ENCODE measurements at regions not wholly inside any gene's neighbourhood (a gene's known extent, or its start where the extent isn't known, plus 50 kb on each side); places are given as distances from the start of the nearest gene placed in this dataset.
"Not testable (repeated sequence)": the region's sequence is repeated elsewhere in the genome, so short reads cannot be mapped to it uniquely, and the experiment has no call there.

- 92 to 96% (median 96%) methylated on average over 6 of the region's 6 CpGs for WGBS, 3 donors
- H3K4me3 ChIP-seq: no peak overlapping the region
- no peak for DNase-seq
- intact Hi-C loops (cut with DNase I): no loop called here
- H3K9me3 ChIP-seq: no peaks in the 10 kb centered on the region
- H3K27ac ChIP-seq: no peak overlapping the region
- no peak for TF ChIP-seq CTCF (IDR thresholded peaks at IDR 0.05)
- no peak for TF ChIP-seq POLR2A (IDR thresholded peaks at IDR 0.05)
- TF ChIP-seq EP300 (IDR thresholded peaks at IDR 0.05): no peak
- H3K36me3 ChIP-seq: no peaks in the 10 kb centered on the region
- no peaks in the 10 kb centered on the region for H3K4me1 ChIP-seq (ENCODE audit: insufficient read depth)
- no peaks in the 10 kb centered on the region for H3K27me3 ChIP-seq
Observed at GRCh38 chr12:104906695-104907094, 51.4 kb downstream of the SLC41A2 start.

GRCh38 chr12:104905446-104905845, 52.6 kb downstream of the SLC41A2 start:
- H3K9me3 ChIP-seq; H3K4me1 ChIP-seq (ENCODE audit: insufficient read depth); H3K36me3 ChIP-seq; H3K27me3 ChIP-seq; intact Hi-C loops (cut with DNase I); DNase-seq; H3K4me3 ChIP-seq; H3K27ac ChIP-seq: not testable (repeated sequence)
- WGBS, 3 donors: 97 to 98% (median 98%) methylated on average over 22 to 24 of the region's 24 CpGs

GRCh38 chr12:104903648-104904423, 54.3 kb downstream of the SLC41A2 start:
- Histone ChIP-seq H3K4me3 (no peak overlapping the region), H3K27ac (no peak overlapping the region), H3K9me3 (no peaks in the 10 kb centered on the region), H3K36me3 (no peaks in the 10 kb centered on the region), H3K4me1 (ENCODE audit: insufficient read depth) (no peaks in the 10 kb centered on the region), H3K27me3 (no peaks in the 10 kb centered on the region)
- TF ChIP-seq POLR2A (IDR thresholded peaks at IDR 0.05): no peak
- TF ChIP-seq CTCF (IDR thresholded peaks at IDR 0.05): no peak
- TF ChIP-seq EP300 (IDR thresholded peaks at IDR 0.05): no peak
- WGBS, 3 donors: 14 to 32% (median 20%) methylated on average over 5 of the region's 5 CpGs
- no peak for DNase-seq
- intact Hi-C loops (cut with DNase I): no loop called here

- TF ChIP-seq POLR2A (IDR thresholded peaks at IDR 0.05): no peak
- TF ChIP-seq CTCF (IDR thresholded peaks at IDR 0.05): no peak
- no peak for TF ChIP-seq EP300 (IDR thresholded peaks at IDR 0.05)
- no peak for DNase-seq
Observed at GRCh38 chr12:104902125-104902524, 56.0 kb downstream of the SLC41A2 start.

GRCh38 chr12:104896710-104897109, 61.4 kb downstream of the SLC41A2 start:
- no peaks in the 10 kb centered on the region for H3K9me3 ChIP-seq
- H3K4me3 ChIP-seq: no peak overlapping the region
- no peak overlapping the region for H3K27ac ChIP-seq
- no peaks in the 10 kb centered on the region for H3K36me3 ChIP-seq
- DNase-seq: no peak
- TF ChIP-seq EP300 (IDR thresholded peaks at IDR 0.05) (no peak), CTCF (IDR thresholded peaks at IDR 0.05) (no peak), POLR2A (IDR thresholded peaks at IDR 0.05) (no peak)
- intact Hi-C loops (cut with DNase I): no loop called here
- WGBS, 3 donors: 86 to 90% (median 89%) methylated on average over 4 of the region's 4 CpGs
- no peaks in the 10 kb centered on the region for H3K27me3 ChIP-seq
- no peaks in the 10 kb centered on the region for H3K4me1 ChIP-seq (ENCODE audit: insufficient read depth)

More at GRCh38 chr12:104902125-104902524, 56.0 kb downstream of the SLC41A2 start:
- Histone ChIP-seq H3K27ac (no peak overlapping the region), H3K4me1 (ENCODE audit: insufficient read depth) (no peaks in the 10 kb centered on the region), H3K9me3 (no peaks in the 10 kb centered on the region), H3K27me3 (no peaks in the 10 kb centered on the region), H3K4me3 (no peak overlapping the region), H3K36me3 (no peaks in the 10 kb centered on the region)
- intact Hi-C loops (cut with DNase I): no loop called here

Measured in ovary (tissue), 7 donors.